ENCODE measurements at regions not wholly inside any gene's neighbourhood (a gene's known extent, or its start where the extent isn't known, plus 50 kb on each side); places are given as distances from the start of the nearest gene placed in this dataset.

GRCh38 chr14:76647697-76648298 is 113.5 kb upstream of the VASH1 start:
- TF ChIP-seq CTCF (IDR thresholded peaks at IDR 0.05) (peak in 3 of 4 experiments; percentile 40 to 57 (median 40)), POLR2A (IDR thresholded peaks at IDR 0.05) (no peak)
